Right atrium auricular region (tissue), 2 donors: ENCODE measurements at regions not wholly inside any gene's neighbourhood (a gene's known extent, or its start where the extent isn't known, plus 50 kb on each side); places are given as distances from the start of the nearest gene placed in this dataset.

Experiments
- DNase-seq: peaks from one replicate; pipeline ENCODE4 v3.0.0-alpha.2; 2019; ENCODE audit warnings: low spot score
- H3K27ac ChIP-seq, 2 donors: fragments of 200-600 bp; sonication (generic); 1 replicate in 1 of 2; 2 replicates in 1 of 2; pipeline ENCODE4 v1.5.1; 2016 to 2019
- H3K27me3 ChIP-seq, 2 donors: fragments of 200-600 bp; sonication (generic); one replicate each; pipeline versions ENCODE4 v1.5.1 to v1.6.0; 2017 to 2019
- H3K36me3 ChIP-seq: fragments of 200-600 bp; sonication (generic); one replicate; pipeline ENCODE4 v1.5.1; 2016
- H3K4me1 ChIP-seq, 2 donors: fragments of 200-600 bp; sonication (generic); one replicate each; pipeline versions ENCODE4 v1.5.1 to v1.6.0; 2017 to 2019
- H3K4me3 ChIP-seq, 2 donors: fragments of 200-600 bp; sonication (generic); 1 replicate in 1 of 2; 2 replicates in 1 of 2; pipeline ENCODE4 v1.5.1; 2017 to 2019; ENCODE audit warnings: mild to moderate bottlenecking in 1 of 2, moderate library complexity in 1 of 2
- H3K9me3 ChIP-seq, 2 donors: fragments of 200-600 bp; sonication (generic); one replicate each; pipeline ENCODE4 v1.5.1; 2019
- CTCF ChIP-seq, 2 donors: fragments of 200-600 bp; sonication (generic); IDR thresholded peaks; one replicate each; pipeline ENCODE4 v1.5.1; 2019; ENCODE audit warnings: antibody characterized with exemption in 2 of 2

GRCh38 chr13:80235967-80236302, 105.0 kb downstream of the SPRY2 start:
- H3K4me1 ChIP-seq, result peaks cover 0 to 12% of the 10 kb centered on the region in 2 donors
- H3K27ac ChIP-seq, result peak overlapping the region in 1 of 2 donors; percentile 8

GRCh38 chr13:80235166-80235966, 105.6 kb downstream of the SPRY2 start:
- H3K27me3 ChIP-seq, result no peaks in the 10 kb centered on the region
- DNase-seq, result no peak
- peak overlapping the region in 1 of 2 donors; percentile 8 for H3K27ac ChIP-seq
- peak overlapping the region in 1 of 2 donors; percentile 17 for H3K4me3 ChIP-seq
- no peak for TF ChIP-seq CTCF (IDR thresholded peaks at IDR 0.05)
- H3K4me1 ChIP-seq, result peaks cover 0 to 12% of the 10 kb centered on the region in 2 donors
- no peaks in the 10 kb centered on the region for H3K36me3 ChIP-seq
- no peaks in the 10 kb centered on the region for H3K9me3 ChIP-seq

More at GRCh38 chr13:80235967-80236302, 105.0 kb downstream of the SPRY2 start:
- no peaks in the 10 kb centered on the region for H3K9me3 ChIP-seq
- DNase-seq, result no peak
- no peaks in the 10 kb centered on the region for H3K27me3 ChIP-seq
- H3K4me3 ChIP-seq, result peak overlapping the region in 1 of 2 donors; percentile 17
- no peak for TF ChIP-seq CTCF (IDR thresholded peaks at IDR 0.05)
- no peaks in the 10 kb centered on the region for H3K36me3 ChIP-seq

GRCh38 chr13:80227645-80228044, 113.3 kb downstream of the SPRY2 start:
- Histone ChIP-seq H3K9me3 (peaks cover 0 to 6% of the 10 kb centered on the region in 2 donors), H3K36me3 (no peaks in the 10 kb centered on the region), H3K27me3 (no peaks in the 10 kb centered on the region), H3K27ac (no peak overlapping the region), H3K4me3 (no peak overlapping the region), H3K4me1 (no peaks in the 10 kb centered on the region)
- DNase-seq, result no peak
- no peak for TF ChIP-seq CTCF (IDR thresholded peaks at IDR 0.05)

GRCh38 chr13:80226645-80227044, 114.3 kb downstream of the SPRY2 start:
- no peak for DNase-seq
- no peak overlapping the region for H3K27ac ChIP-seq
- no peak overlapping the region for H3K4me3 ChIP-seq
- peaks cover 0 to 6% of the 10 kb centered on the region in 2 donors for H3K9me3 ChIP-seq
- no peaks in the 10 kb centered on the region for H3K4me1 ChIP-seq
- no peaks in the 10 kb centered on the region for H3K36me3 ChIP-seq
- TF ChIP-seq CTCF (IDR thresholded peaks at IDR 0.05), result no peak
- H3K27me3 ChIP-seq, result no peaks in the 10 kb centered on the region

DNA sequence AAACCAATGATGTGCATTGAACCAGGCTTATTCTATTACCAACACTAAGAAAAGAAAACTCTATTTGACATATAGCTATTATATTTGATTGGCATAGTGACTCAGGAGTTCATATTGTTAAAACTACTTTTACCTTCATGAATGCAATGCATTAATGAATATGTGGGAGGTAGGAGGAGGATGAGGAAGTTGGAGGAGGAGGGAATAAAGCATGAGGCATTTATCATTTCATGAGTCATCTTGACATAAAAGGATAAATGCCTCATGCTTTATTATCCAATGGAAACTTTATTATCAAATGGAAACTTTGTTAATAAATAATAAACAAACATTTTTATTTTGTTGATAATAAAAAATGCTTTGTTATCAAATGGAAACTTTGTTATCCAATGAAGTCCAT, 116.5 kb downstream of the SPRY2 start:
- TF ChIP-seq CTCF (IDR thresholded peaks at IDR 0.05), result no peak
- H3K36me3 ChIP-seq, result no peaks in the 10 kb centered on the region
- H3K9me3 ChIP-seq, result peaks cover 0 to 6% of the 10 kb centered on the region in 2 donors
- no peak overlapping the region for H3K4me3 ChIP-seq
- no peaks in the 10 kb centered on the region for H3K27me3 ChIP-seq
- H3K27ac ChIP-seq, result no peak overlapping the region
- DNase-seq, result no peak
- H3K4me1 ChIP-seq, result no peaks in the 10 kb centered on the region
